ENCODE measurements at regions not wholly inside any gene's neighbourhood (a gene's known extent, or its start where the extent isn't known, plus 50 kb on each side); places are given as distances from the start of the nearest gene placed in this dataset.

GRCh38 chr1:234669499-234669898, 59.5 kb upstream of the IRF2BP2 start:
- Histone ChIP-seq H3K9me3 (no peaks in the 10 kb centered on the region), H3K36me3 (no peaks in the 10 kb centered on the region), H3K4me3 (no peak overlapping the region), H3K27me3 (no peaks in the 10 kb centered on the region), H3K4me1 (no peaks in the 10 kb centered on the region), H3K27ac (no peak overlapping the region)
- TF ChIP-seq CTCF (IDR thresholded peaks at IDR 0.05), result no peak
- TF ChIP-seq POLR2AphosphoS5 (IDR thresholded peaks at IDR 0.05), result no peak
- TF ChIP-seq POLR2A (IDR thresholded peaks at IDR 0.05), result no peak
- intact Hi-C loops (cut with DNase I; ENCODE audit: low total_unique reads), result no loop called here
- no peak for DNase-seq (ENCODE audit: low spot score in 2 of 2)

- H3K4me3 ChIP-seq, result no peak overlapping the region
- TF ChIP-seq POLR2AphosphoS5 (IDR thresholded peaks at IDR 0.05) (no peak), CTCF (IDR thresholded peaks at IDR 0.05) (no peak), POLR2A (IDR thresholded peaks at IDR 0.05) (no peak)
- H3K27me3 ChIP-seq, result no peaks in the 10 kb centered on the region
- no peak for DNase-seq (ENCODE audit: low spot score in 2 of 2)
- no peaks in the 10 kb centered on the region for H3K4me1 ChIP-seq
- intact Hi-C loops (cut with DNase I; ENCODE audit: low total_unique reads), result loop anchor here (1.0 kb wide), 1 partner anchor 16 kb away; no protein-coding TSS in a partner anchor
- no peaks in the 10 kb centered on the region for H3K36me3 ChIP-seq
- no peak overlapping the region for H3K27ac ChIP-seq
- H3K9me3 ChIP-seq, result no peaks in the 10 kb centered on the region
Observed at GRCh38 chr1:234668577-234668955, 58.6 kb upstream of the IRF2BP2 start.

GRCh38 chr1:234667600-234668576, 57.9 kb upstream of the IRF2BP2 start:
- Histone ChIP-seq H3K36me3 (no peaks in the 10 kb centered on the region), H3K4me3 (no peak overlapping the region), H3K27ac (no peak overlapping the region), H3K9me3 (no peaks in the 10 kb centered on the region), H3K27me3 (no peaks in the 10 kb centered on the region), H3K4me1 (no peaks in the 10 kb centered on the region)
- no peak for DNase-seq (ENCODE audit: low spot score in 2 of 2)
- TF ChIP-seq CTCF (IDR thresholded peaks at IDR 0.05) (no peak), POLR2A (IDR thresholded peaks at IDR 0.05) (no peak), POLR2AphosphoS5 (IDR thresholded peaks at IDR 0.05) (no peak)
- intact Hi-C loops (cut with DNase I; ENCODE audit: low total_unique reads), result loop anchor here (1.0 kb wide), 1 partner anchor 16 kb away; no protein-coding TSS in a partner anchor

- Histone ChIP-seq H3K4me1 (no peaks in the 10 kb centered on the region), H3K4me3 (no peak overlapping the region), H3K27me3 (no peaks in the 10 kb centered on the region), H3K36me3 (no peaks in the 10 kb centered on the region), H3K9me3 (no peaks in the 10 kb centered on the region), H3K27ac (peak overlapping the region; percentile 42 to 52)
- intact Hi-C loops (cut with DNase I; ENCODE audit: low total_unique reads), result no loop called here
- TF ChIP-seq POLR2AphosphoS5 (IDR thresholded peaks at IDR 0.05), result no peak
- no peak for DNase-seq (ENCODE audit: low spot score in 2 of 2)
Observed at GRCh38 chr1:234666761-234667160, 56.8 kb upstream of the IRF2BP2 start.

DNA sequence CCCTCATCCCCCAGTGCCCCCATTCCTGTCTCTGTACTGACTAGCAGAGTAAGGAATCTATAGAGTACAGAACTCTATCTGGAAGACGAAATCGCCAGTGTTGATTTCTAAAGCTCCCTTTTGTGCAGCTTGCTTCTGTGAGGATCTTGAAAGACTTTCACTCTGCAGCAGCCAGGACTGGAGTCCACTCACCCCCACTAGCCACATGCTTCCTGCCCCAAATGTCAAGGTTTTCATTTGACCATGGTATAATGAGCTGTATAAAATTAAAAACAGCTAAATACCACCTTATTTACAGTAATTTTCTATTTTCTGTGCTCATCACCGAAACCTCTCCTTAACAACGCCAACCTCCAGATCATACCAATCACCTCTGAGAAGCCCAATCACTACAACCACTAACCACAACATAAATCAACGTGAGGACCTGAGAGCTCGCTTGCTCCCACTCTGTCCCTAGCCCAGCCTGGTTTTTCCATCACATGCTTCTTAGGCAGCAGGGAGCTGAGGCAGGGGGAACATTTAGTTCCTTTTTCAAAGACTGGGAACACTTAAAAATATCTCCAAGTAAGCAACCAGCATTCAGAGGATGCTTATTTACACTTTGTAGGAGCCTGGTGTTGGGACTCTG, 56.1 kb upstream of the IRF2BP2 start:
- H3K27ac ChIP-seq, result peak overlapping the region; percentile 42 to 52
- no peak for DNase-seq (ENCODE audit: low spot score in 2 of 2)
- no peak for TF ChIP-seq CTCF (IDR thresholded peaks at IDR 0.05)
- peak in 1 of 3 donors; percentile 15 for TF ChIP-seq POLR2AphosphoS5 (IDR thresholded peaks at IDR 0.05)
- H3K9me3 ChIP-seq, result no peaks in the 10 kb centered on the region
- H3K4me1 ChIP-seq, result no peaks in the 10 kb centered on the region
- H3K36me3 ChIP-seq, result no peaks in the 10 kb centered on the region
- intact Hi-C loops (cut with DNase I; ENCODE audit: low total_unique reads), result no loop called here
- H3K4me3 ChIP-seq, result no peak overlapping the region
- no peaks in the 10 kb centered on the region for H3K27me3 ChIP-seq

Measured in breast epithelium (tissue), 4 donors.